NCI-H1092 treated with DMSO at 0.1 percent for 48 hours (cell line): ENCODE measurements at regions not wholly inside any gene's neighbourhood (a gene's known extent, or its start where the extent isn't known, plus 50 kb on each side); places are given as distances from the start of the nearest gene placed in this dataset.

Source experiments
- DNase-seq: peaks from one replicate; lab custom pipeline; 2025; lab: John Stamatoyannopoulos, UW

GRCh38 chr10:3624367-3624766 is 160.6 kb downstream of the KLF6 start:
- no peak for DNase-seq

GRCh38 chr10:3623746-3624145 is 161.3 kb downstream of the KLF6 start:
- DNase-seq = no peak

GRCh38 chr10:3622845-3623621 is 162.0 kb downstream of the KLF6 start:
- DNase-seq = no peak

- DNase-seq = no peak
Observed at GRCh38 chr10:3622427-3622826, 162.6 kb downstream of the KLF6 start.

- no peak for DNase-seq
Observed at GRCh38 chr10:3620818-3621217, 164.2 kb downstream of the KLF6 start.

- no peak for DNase-seq
Observed at GRCh38 chr10:3619241-3619640, 165.8 kb downstream of the KLF6 start.

GRCh38 chr10:3616880-3617279 is 168.1 kb downstream of the KLF6 start:
- DNase-seq = no peak

- DNase-seq = no peak
Observed at GRCh38 chr10:3613318-3613717, 171.7 kb downstream of the KLF6 start.

GRCh38 chr10:3612183-3613001 is 172.6 kb downstream of the KLF6 start:
- DNase-seq = no peak

- no peak for DNase-seq
Observed at GRCh38 chr10:3606309-3606708, 178.7 kb downstream of the KLF6 start.

- no peak for DNase-seq
Observed at GRCh38 chr10:3605882-3606281, 179.1 kb downstream of the KLF6 start.

- DNase-seq = no peak
Observed at GRCh38 chr10:3595736-3596135, 189.3 kb downstream of the KLF6 start.

- no peak for DNase-seq
Observed at GRCh38 chr10:3593611-3594010, 191.4 kb downstream of the KLF6 start.

GRCh38 chr10:3592424-3592823 is 192.6 kb downstream of the KLF6 start:
- DNase-seq = no peak

- DNase-seq = no peak
Observed at GRCh38 chr10:3588816-3589215, 196.2 kb downstream of the KLF6 start.

GRCh38 chr10:3588346-3588745 is 196.7 kb downstream of the KLF6 start:
- DNase-seq = no peak

GRCh38 chr10:3584926-3585784 is 199.9 kb downstream of the KLF6 start:
- no peak for DNase-seq

- DNase-seq = no peak
Observed at GRCh38 chr10:3580565-3580964, 204.4 kb downstream of the KLF6 start.

GRCh38 chr10:3579845-3580244 is 205.2 kb downstream of the KLF6 start:
- DNase-seq = no peak

GRCh38 chr10:3578682-3579081 is 206.3 kb downstream of the KLF6 start:
- no peak for DNase-seq

GRCh38 chr10:3578159-3578558 is 206.8 kb downstream of the KLF6 start:
- no peak for DNase-seq

GRCh38 chr10:3574451-3574850 is 210.6 kb downstream of the KLF6 start:
- DNase-seq = no peak
